PFSK-1 (cell line): ENCODE measurements at regions not wholly inside any gene's neighbourhood (a gene's known extent, or its start where the extent isn't known, plus 50 kb on each side); places are given as distances from the start of the nearest gene placed in this dataset.

Experiments used
- FOXP2 ChIP-seq: optimal IDR thresholded peaks from 2 replicates; pipeline ENCODE3; 2011; ENCODE audit warnings: borderline replicate concordance, control low read depth, inconsistent platforms; ENCODE audit not compliant: insufficient read depth; ENCODE audit errors: extremely low read length, extremely low read depth
- POLR2AphosphoS5 ChIP-seq: IDR thresholded peaks from 2 replicates; pipeline ENCODE4 v1.6.1; 2012; ENCODE audit warnings: low read depth, mild to moderate bottlenecking, control low read depth, low read length, moderate library complexity
- REST ChIP-seq, 2 experiments: IDR thresholded peaks; 2 replicates each; pipeline versions ENCODE4 v1.6.1 to v1.8.0; 2011 to 2012; ENCODE audit warnings: low read depth in 2 of 2, low read length in 2 of 2, control low read depth in 1 of 2, inconsistent platforms in 1 of 2, mild to moderate bottlenecking in 1 of 2, moderate library complexity in 1 of 2; ENCODE audit not compliant: insufficient read depth in 1 of 2
- SIN3A ChIP-seq: IDR thresholded peaks from 2 replicates; pipeline ENCODE4 v1.6.1; 2012; ENCODE audit warnings: mild to moderate bottlenecking, low read length, moderate library complexity, borderline replicate concordance; ENCODE audit not compliant: insufficient read depth
- TAF1 ChIP-seq: IDR thresholded peaks from 2 replicates; pipeline ENCODE4 v1.6.1; 2012; ENCODE audit warnings: low read length, control low read depth, borderline replicate concordance; ENCODE audit not compliant: insufficient read depth

- TF ChIP-seq SIN3A = no peak
- no peak for TF ChIP-seq TAF1
- no peak for TF ChIP-seq POLR2AphosphoS5
- TF ChIP-seq REST (IDR thresholded peaks at IDR 0.05; ENCODE audit: insufficient read depth in 1 of 2, low read depth in 2 of 2, low read length in 2 of 2) = no peak
- no peak for TF ChIP-seq FOXP2
Observed at GRCh38 chr13:83178008-83178407, 704.3 kb downstream of the SLITRK1 start.
